ENCODE measurements at regions not wholly inside any gene's neighbourhood (a gene's known extent, or its start where the extent isn't known, plus 50 kb on each side); places are given as distances from the start of the nearest gene placed in this dataset.

- H3K9me3 ChIP-seq (ENCODE audit: control insufficient read depth, low read length): no peaks in the 10 kb centered on the region
- no peak overlapping the region for H3K4me3 ChIP-seq (ENCODE audit: low read length)
- H3K9ac ChIP-seq (ENCODE audit: low read length): no peak overlapping the region
- no peaks in the 10 kb centered on the region for H3K36me3 ChIP-seq (ENCODE audit: control insufficient read depth, insufficient read depth, low read length, severe bottlenecking)
- no peaks in the 10 kb centered on the region for H3K4me1 ChIP-seq (ENCODE audit: control insufficient read depth, insufficient read depth, low read length)
- peak; percentile 7 for DNase-seq (ENCODE audit: low read depth)
- H3K27me3 ChIP-seq (replicated peaks; ENCODE audit: control insufficient read depth, insufficient read depth, low read length): no peaks in the 10 kb centered on the region
Observed at GRCh38 chr14:29339494-29340172, 573.0 kb downstream of the FOXG1 start.

GRCh38 chr14:29348504-29348903, 579.1 kb downstream of the PRKD1 start:
- H3K4me1 ChIP-seq (ENCODE audit: control insufficient read depth, insufficient read depth, low read length): peaks cover 5% of the 10 kb centered on the region
- no peak overlapping the region for H3K9ac ChIP-seq (ENCODE audit: low read length)
- no peak for DNase-seq (ENCODE audit: low read depth)
- no peaks in the 10 kb centered on the region for H3K36me3 ChIP-seq (ENCODE audit: control insufficient read depth, insufficient read depth, low read length, severe bottlenecking)
- H3K4me3 ChIP-seq (ENCODE audit: low read length): no peak overlapping the region
- H3K27me3 ChIP-seq (replicated peaks; ENCODE audit: control insufficient read depth, insufficient read depth, low read length): no peaks in the 10 kb centered on the region
- H3K9me3 ChIP-seq (ENCODE audit: control insufficient read depth, low read length): no peaks in the 10 kb centered on the region

GRCh38 chr14:29350496-29350895, 577.2 kb downstream of the PRKD1 start:
- no peaks in the 10 kb centered on the region for H3K27me3 ChIP-seq (replicated peaks; ENCODE audit: control insufficient read depth, insufficient read depth, low read length)
- DNase-seq (ENCODE audit: low read depth): no peak
- H3K4me3 ChIP-seq (ENCODE audit: low read length): no peak overlapping the region
- H3K9me3 ChIP-seq (ENCODE audit: control insufficient read depth, low read length): no peaks in the 10 kb centered on the region
- no peak overlapping the region for H3K9ac ChIP-seq (ENCODE audit: low read length)
- no peaks in the 10 kb centered on the region for H3K36me3 ChIP-seq (ENCODE audit: control insufficient read depth, insufficient read depth, low read length, severe bottlenecking)
- peaks cover 5% of the 10 kb centered on the region for H3K4me1 ChIP-seq (ENCODE audit: control insufficient read depth, insufficient read depth, low read length)

DNA sequence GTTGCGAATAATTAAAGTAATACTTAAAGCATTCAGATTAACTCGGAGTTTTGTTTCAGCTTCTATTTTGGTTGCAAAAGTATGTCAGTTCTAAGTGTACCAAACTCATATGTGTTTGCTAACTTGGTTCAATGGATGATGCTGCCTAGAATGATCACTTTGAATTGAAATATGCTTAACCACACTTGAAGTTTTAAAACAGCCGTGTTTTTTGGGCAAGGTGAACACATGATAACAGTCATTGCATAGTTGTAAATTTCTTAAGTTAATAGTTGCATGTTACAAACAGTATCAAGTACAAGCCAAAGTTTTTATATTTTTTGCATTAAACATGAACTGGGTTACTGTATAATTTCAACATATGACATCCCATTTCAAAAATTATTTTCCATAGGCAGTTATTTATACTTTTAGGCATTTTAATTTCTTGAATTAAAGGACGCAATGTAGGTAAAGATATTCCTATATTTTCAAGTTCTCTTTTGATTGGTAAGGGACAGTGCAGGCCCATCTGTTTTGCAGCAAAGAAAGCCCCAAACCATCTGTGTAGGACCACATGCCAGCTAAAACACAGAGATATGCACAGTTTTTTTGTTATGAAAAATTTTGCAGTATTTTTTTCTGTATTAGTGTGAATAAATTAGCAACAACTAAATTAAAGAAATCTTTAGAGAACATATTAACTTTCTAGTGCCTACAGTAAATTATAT, 575.5 kb downstream of the PRKD1 start:
- Histone ChIP-seq H3K9ac (ENCODE audit: low read length) (no peak overlapping the region), H3K4me1 (ENCODE audit: control insufficient read depth, insufficient read depth, low read length) (peaks cover 5% of the 10 kb centered on the region), H3K4me3 (ENCODE audit: low read length) (no peak overlapping the region), H3K27me3 (replicated peaks; ENCODE audit: control insufficient read depth, insufficient read depth, low read length) (no peaks in the 10 kb centered on the region), H3K9me3 (ENCODE audit: control insufficient read depth, low read length) (no peaks in the 10 kb centered on the region), H3K36me3 (ENCODE audit: control insufficient read depth, insufficient read depth, low read length, severe bottlenecking) (no peaks in the 10 kb centered on the region)
- DNase-seq (ENCODE audit: low read depth): no peak

- Histone ChIP-seq H3K27me3 (replicated peaks; ENCODE audit: control insufficient read depth, insufficient read depth, low read length) (no peaks in the 10 kb centered on the region), H3K4me3 (ENCODE audit: low read length) (no peak overlapping the region)
- DNase-seq (ENCODE audit: low read depth): peak; percentile 28
Observed at GRCh38 chr14:29352706-29353080, 575.0 kb downstream of the PRKD1 start.

DNA sequence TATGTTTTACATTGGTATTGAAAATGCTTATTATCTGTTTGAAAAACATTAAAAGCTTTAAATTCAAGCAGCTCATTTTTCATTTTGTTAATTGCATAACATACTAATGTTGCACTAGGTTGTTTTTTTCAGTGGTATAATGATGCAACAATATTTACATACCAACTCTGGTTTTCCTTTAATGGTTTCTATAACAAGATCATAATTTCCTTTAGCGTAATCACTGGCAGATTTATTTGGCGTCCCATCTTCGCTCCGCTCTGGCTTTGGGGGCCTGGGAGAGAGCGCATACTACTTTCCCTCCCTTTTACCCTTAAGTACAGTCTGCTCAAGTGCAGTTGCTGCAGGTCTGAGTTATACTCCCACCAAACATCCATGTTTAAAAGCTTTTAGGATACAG, 574.1 kb downstream of the PRKD1 start:
- Histone ChIP-seq H3K4me1 (ENCODE audit: control insufficient read depth, insufficient read depth, low read length) (peaks cover 5% of the 10 kb centered on the region), H3K4me3 (ENCODE audit: low read length) (no peak overlapping the region), H3K9ac (ENCODE audit: low read length) (no peak overlapping the region), H3K36me3 (ENCODE audit: control insufficient read depth, insufficient read depth, low read length, severe bottlenecking) (no peaks in the 10 kb centered on the region), H3K9me3 (ENCODE audit: control insufficient read depth, low read length) (no peaks in the 10 kb centered on the region), H3K27me3 (replicated peaks; ENCODE audit: control insufficient read depth, insufficient read depth, low read length) (no peaks in the 10 kb centered on the region)
- DNase-seq (ENCODE audit: low read depth): no peak

More at GRCh38 chr14:29352706-29353080, 575.0 kb downstream of the PRKD1 start:
- Histone ChIP-seq H3K4me1 (ENCODE audit: control insufficient read depth, insufficient read depth, low read length) (peaks cover 5% of the 10 kb centered on the region), H3K9ac (ENCODE audit: low read length) (no peak overlapping the region), H3K9me3 (ENCODE audit: control insufficient read depth, low read length) (no peaks in the 10 kb centered on the region), H3K36me3 (ENCODE audit: control insufficient read depth, insufficient read depth, low read length, severe bottlenecking) (no peaks in the 10 kb centered on the region)

DNA sequence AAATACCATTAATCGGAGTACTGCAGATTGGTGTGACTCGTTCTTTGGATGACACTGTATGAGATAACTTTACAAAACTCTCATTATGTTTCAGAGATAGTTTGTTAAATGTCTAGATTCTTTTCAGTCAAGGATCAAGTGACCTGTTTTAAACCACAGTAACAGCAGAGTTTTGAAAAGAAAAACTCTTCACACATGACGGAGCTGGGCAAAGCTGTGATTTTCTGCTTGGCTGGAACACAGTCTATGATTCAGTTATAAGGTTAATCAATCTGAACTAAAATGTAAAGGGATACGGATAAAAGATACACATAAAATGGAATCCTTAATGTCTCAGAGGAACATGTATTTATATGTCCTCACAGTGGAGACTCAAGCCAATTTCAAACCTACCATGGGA, 573.2 kb downstream of the PRKD1 start:
- no peak for DNase-seq (ENCODE audit: low read depth)
- Histone ChIP-seq H3K4me3 (ENCODE audit: low read length) (no peak overlapping the region), H3K27me3 (replicated peaks; ENCODE audit: control insufficient read depth, insufficient read depth, low read length) (no peaks in the 10 kb centered on the region), H3K9ac (ENCODE audit: low read length) (no peak overlapping the region), H3K36me3 (ENCODE audit: control insufficient read depth, insufficient read depth, low read length, severe bottlenecking) (no peaks in the 10 kb centered on the region), H3K4me1 (ENCODE audit: control insufficient read depth, insufficient read depth, low read length) (peaks cover 5% of the 10 kb centered on the region), H3K9me3 (ENCODE audit: control insufficient read depth, low read length) (no peaks in the 10 kb centered on the region)

- Histone ChIP-seq H3K9me3 (ENCODE audit: control insufficient read depth, low read length) (no peaks in the 10 kb centered on the region), H3K27me3 (replicated peaks; ENCODE audit: control insufficient read depth, insufficient read depth, low read length) (no peaks in the 10 kb centered on the region), H3K9ac (ENCODE audit: low read length) (no peak overlapping the region), H3K4me1 (ENCODE audit: control insufficient read depth, insufficient read depth, low read length) (peaks cover 5% of the 10 kb centered on the region), H3K4me3 (ENCODE audit: low read length) (no peak overlapping the region), H3K36me3 (ENCODE audit: control insufficient read depth, insufficient read depth, low read length, severe bottlenecking) (no peaks in the 10 kb centered on the region)
- no peak for DNase-seq (ENCODE audit: low read depth)
Observed at GRCh38 chr14:29355331-29355730, 572.3 kb downstream of the PRKD1 start.

- H3K4me1 ChIP-seq (ENCODE audit: control insufficient read depth, insufficient read depth, low read length): peaks cover 5% of the 10 kb centered on the region
- no peak for DNase-seq (ENCODE audit: low read depth)
- no peak overlapping the region for H3K9ac ChIP-seq (ENCODE audit: low read length)
- no peaks in the 10 kb centered on the region for H3K9me3 ChIP-seq (ENCODE audit: control insufficient read depth, low read length)
- no peaks in the 10 kb centered on the region for H3K36me3 ChIP-seq (ENCODE audit: control insufficient read depth, insufficient read depth, low read length, severe bottlenecking)
- H3K27me3 ChIP-seq (replicated peaks; ENCODE audit: control insufficient read depth, insufficient read depth, low read length): no peaks in the 10 kb centered on the region
- H3K4me3 ChIP-seq (ENCODE audit: low read length): no peak overlapping the region
Observed at GRCh38 chr14:29355846-29356245, 571.8 kb downstream of the PRKD1 start.

GRCh38 chr14:29360656-29361055, 567.0 kb downstream of the PRKD1 start:
- no peak overlapping the region for H3K9ac ChIP-seq (ENCODE audit: low read length)
- H3K4me3 ChIP-seq (ENCODE audit: low read length): no peak overlapping the region
- no peaks in the 10 kb centered on the region for H3K9me3 ChIP-seq (ENCODE audit: control insufficient read depth, low read length)
- H3K4me1 ChIP-seq (ENCODE audit: control insufficient read depth, insufficient read depth, low read length): no peaks in the 10 kb centered on the region
- H3K36me3 ChIP-seq (ENCODE audit: control insufficient read depth, insufficient read depth, low read length, severe bottlenecking): no peaks in the 10 kb centered on the region
- DNase-seq (ENCODE audit: low read depth): no peak
- no peaks in the 10 kb centered on the region for H3K27me3 ChIP-seq (replicated peaks; ENCODE audit: control insufficient read depth, insufficient read depth, low read length)

DNA sequence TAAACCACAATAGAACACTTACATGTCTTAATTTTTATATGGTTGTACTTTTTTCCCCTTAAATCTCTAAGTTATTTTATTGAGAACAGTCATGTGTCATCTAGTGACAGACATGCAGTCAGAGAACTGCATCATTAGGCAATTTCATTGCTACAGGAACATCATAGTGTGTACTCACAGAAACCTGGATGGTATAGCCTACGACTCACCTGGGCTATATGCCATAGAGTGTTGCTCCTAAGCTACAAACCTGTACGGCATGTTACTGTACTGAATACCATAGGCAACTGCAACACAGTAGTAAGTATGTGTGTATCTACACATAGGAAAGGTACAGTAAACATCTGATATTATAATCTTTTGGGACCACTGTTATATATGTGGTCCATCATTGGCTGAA, 557.6 kb downstream of the PRKD1 start:
- no peak for DNase-seq (ENCODE audit: low read depth)
- H3K36me3 ChIP-seq (ENCODE audit: control insufficient read depth, insufficient read depth, low read length, severe bottlenecking): no peaks in the 10 kb centered on the region
- H3K9ac ChIP-seq (ENCODE audit: low read length): no peak overlapping the region
- H3K27me3 ChIP-seq (replicated peaks; ENCODE audit: control insufficient read depth, insufficient read depth, low read length): no peaks in the 10 kb centered on the region
- no peak overlapping the region for H3K4me3 ChIP-seq (ENCODE audit: low read length)
- no peaks in the 10 kb centered on the region for H3K4me1 ChIP-seq (ENCODE audit: control insufficient read depth, insufficient read depth, low read length)
- H3K9me3 ChIP-seq (ENCODE audit: control insufficient read depth, low read length): no peaks in the 10 kb centered on the region

All from adipocyte (in vitro differentiated cells).